Chondrocyte (in vitro differentiated cells): ENCODE measurements at regions not wholly inside any gene's neighbourhood (a gene's known extent, or its start where the extent isn't known, plus 50 kb on each side); places are given as distances from the start of the nearest gene placed in this dataset.

Experiments used
- DNase-seq: peaks from one replicate; pipeline ENCODE4 v3.0.0; 2021; ENCODE audit warnings: mixed read lengths, low spot score
- H3K27ac Mint-ChIP-seq: one replicate; pipeline ENCODE4 v1.8.0; 2021; ENCODE audit warnings: mild to moderate bottlenecking, moderate library complexity, mixed read lengths; ENCODE audit not compliant: unreplicated experiment
- H3K27me3 Mint-ChIP-seq: 2 replicates; pipeline ENCODE4 v1.8.0; 2021; ENCODE audit warnings: low read depth, mixed read lengths
- H3K36me3 Mint-ChIP-seq: 2 replicates; pipeline ENCODE4 v1.8.0; 2021; ENCODE audit warnings: low read depth, mixed read lengths
- H3K4me1 Mint-ChIP-seq: 2 replicates; pipeline ENCODE4 v1.8.0; 2021; ENCODE audit warnings: low read depth, mild to moderate bottlenecking, mixed read lengths
- H3K4me3 Mint-ChIP-seq: one replicate; pipeline ENCODE4 v1.8.0; 2021; ENCODE audit warnings: mild to moderate bottlenecking, moderate library complexity, mixed read lengths; ENCODE audit not compliant: unreplicated experiment
- H3K9me3 Mint-ChIP-seq: 2 replicates; pipeline ENCODE4 v1.8.0; 2021; ENCODE audit warnings: low read depth, mixed read lengths
- CTCF ChIP-seq: fragments of 200-600 bp; sonication (generic); IDR thresholded peaks from 2 replicates; pipeline ENCODE4 v1.5.0; 2021; ENCODE audit warnings: antibody characterized with exemption, mild to moderate bottlenecking, moderate library complexity

- peaks cover 1% of the 10 kb centered on the region for H3K36me3 Mint-ChIP-seq
- no peak overlapping the region for H3K4me3 Mint-ChIP-seq
- peaks cover 27% of the 10 kb centered on the region for H3K27me3 Mint-ChIP-seq
- DNase-seq = no peak
- peaks cover 23% of the 10 kb centered on the region for H3K4me1 Mint-ChIP-seq
- no peak overlapping the region for H3K27ac Mint-ChIP-seq
- H3K9me3 Mint-ChIP-seq = no peaks in the 10 kb centered on the region
- TF ChIP-seq CTCF = peak; percentile 59
Measured at GRCh38 chr11:115624065-115624464, 119.8 kb upstream of the CADM1 start.

- Mint-ChIP-seq H3K27ac (peak overlapping the region; percentile 94), H3K36me3 (peaks cover 1% of the 10 kb centered on the region), H3K4me3 (no peak overlapping the region), H3K9me3 (no peaks in the 10 kb centered on the region), H3K27me3 (peaks cover 25% of the 10 kb centered on the region), H3K4me1 (peaks cover 28% of the 10 kb centered on the region)
- no peak for DNase-seq
- no peak for TF ChIP-seq CTCF
Measured at GRCh38 chr11:115623021-115623451, 118.8 kb upstream of the CADM1 start.

GRCh38 chr11:115618428-115618827 lies 114.2 kb upstream of the CADM1 start:
- H3K36me3 Mint-ChIP-seq = peaks cover 1% of the 10 kb centered on the region
- no peak for TF ChIP-seq CTCF
- no peaks in the 10 kb centered on the region for H3K9me3 Mint-ChIP-seq
- no peak overlapping the region for H3K4me3 Mint-ChIP-seq
- peaks cover 48% of the 10 kb centered on the region for H3K4me1 Mint-ChIP-seq
- peaks cover 6% of the 10 kb centered on the region for H3K27me3 Mint-ChIP-seq
- DNase-seq = no peak
- H3K27ac Mint-ChIP-seq = no peak overlapping the region

GRCh38 chr11:115617767-115618166 lies 113.6 kb upstream of the CADM1 start:
- Mint-ChIP-seq H3K27me3 (peaks cover 6% of the 10 kb centered on the region), H3K4me3 (no peak overlapping the region), H3K4me1 (peaks cover 48% of the 10 kb centered on the region), H3K27ac (peak overlapping the region; percentile 7), H3K36me3 (peaks cover 1% of the 10 kb centered on the region), H3K9me3 (no peaks in the 10 kb centered on the region)
- DNase-seq = no peak
- no peak for TF ChIP-seq CTCF

GRCh38 chr11:115616971-115617370 lies 112.8 kb upstream of the CADM1 start:
- peak overlapping the region; percentile 33 for H3K27ac Mint-ChIP-seq
- no peak for DNase-seq
- no peaks in the 10 kb centered on the region for H3K9me3 Mint-ChIP-seq
- peaks cover 48% of the 10 kb centered on the region for H3K4me1 Mint-ChIP-seq
- peaks cover 1% of the 10 kb centered on the region for H3K36me3 Mint-ChIP-seq
- peaks cover 6% of the 10 kb centered on the region for H3K27me3 Mint-ChIP-seq
- no peak for TF ChIP-seq CTCF
- no peak overlapping the region for H3K4me3 Mint-ChIP-seq
